C4-2B (cell line): ENCODE measurements at regions not wholly inside any gene's neighbourhood (a gene's known extent, or its start where the extent isn't known, plus 50 kb on each side); places are given as distances from the start of the nearest gene placed in this dataset.

Experiments used
- H3K27ac ChIP-seq: fragments of 450-650 bp; 2 replicates; pipeline ENCODE4 v1.5.1; 2017
- ZFX ChIP-seq: fragments of 450-650 bp; IDR thresholded peaks from 2 replicates; pipeline ENCODE4 v1.6.1; 2017
- TF ChIP-seq, protein P1 (sequence below): fragments of 450-650 bp; conservative IDR thresholded peaks from 2 replicates; pipeline ENCODE4 v1.5.1; 2017; ENCODE audit warnings: mild to moderate bottlenecking

DNA sequence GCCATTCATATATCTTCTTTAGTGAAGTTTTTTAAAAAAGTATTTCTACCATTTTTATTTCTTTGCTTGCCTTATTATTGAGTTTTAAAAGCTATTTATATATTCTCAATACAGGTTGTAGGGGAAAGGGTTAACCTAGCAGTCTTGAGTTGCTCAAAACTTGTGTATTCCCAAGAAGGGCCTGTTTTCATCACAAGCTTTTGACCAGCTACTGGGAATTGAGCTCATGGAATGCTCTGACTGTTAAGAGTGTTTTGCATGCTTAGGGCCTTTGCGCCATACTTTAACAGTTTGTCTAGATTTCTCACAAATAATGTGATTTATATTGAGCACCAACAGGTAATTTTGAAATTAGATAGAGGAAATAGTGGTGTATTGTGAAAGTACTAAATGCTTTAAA lies 72.0 kb upstream of the CALCR start:
- no peak overlapping the region for H3K27ac ChIP-seq
- TF ChIP-seq, protein P1, sequence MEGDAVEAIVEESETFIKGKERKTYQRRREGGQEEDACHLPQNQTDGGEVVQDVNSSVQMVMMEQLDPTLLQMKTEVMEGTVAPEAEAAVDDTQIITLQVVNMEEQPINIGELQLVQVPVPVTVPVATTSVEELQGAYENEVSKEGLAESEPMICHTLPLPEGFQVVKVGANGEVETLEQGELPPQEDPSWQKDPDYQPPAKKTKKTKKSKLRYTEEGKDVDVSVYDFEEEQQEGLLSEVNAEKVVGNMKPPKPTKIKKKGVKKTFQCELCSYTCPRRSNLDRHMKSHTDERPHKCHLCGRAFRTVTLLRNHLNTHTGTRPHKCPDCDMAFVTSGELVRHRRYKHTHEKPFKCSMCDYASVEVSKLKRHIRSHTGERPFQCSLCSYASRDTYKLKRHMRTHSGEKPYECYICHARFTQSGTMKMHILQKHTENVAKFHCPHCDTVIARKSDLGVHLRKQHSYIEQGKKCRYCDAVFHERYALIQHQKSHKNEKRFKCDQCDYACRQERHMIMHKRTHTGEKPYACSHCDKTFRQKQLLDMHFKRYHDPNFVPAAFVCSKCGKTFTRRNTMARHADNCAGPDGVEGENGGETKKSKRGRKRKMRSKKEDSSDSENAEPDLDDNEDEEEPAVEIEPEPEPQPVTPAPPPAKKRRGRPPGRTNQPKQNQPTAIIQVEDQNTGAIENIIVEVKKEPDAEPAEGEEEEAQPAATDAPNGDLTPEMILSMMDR: no peak
- TF ChIP-seq ZFX: no peak

DNA sequence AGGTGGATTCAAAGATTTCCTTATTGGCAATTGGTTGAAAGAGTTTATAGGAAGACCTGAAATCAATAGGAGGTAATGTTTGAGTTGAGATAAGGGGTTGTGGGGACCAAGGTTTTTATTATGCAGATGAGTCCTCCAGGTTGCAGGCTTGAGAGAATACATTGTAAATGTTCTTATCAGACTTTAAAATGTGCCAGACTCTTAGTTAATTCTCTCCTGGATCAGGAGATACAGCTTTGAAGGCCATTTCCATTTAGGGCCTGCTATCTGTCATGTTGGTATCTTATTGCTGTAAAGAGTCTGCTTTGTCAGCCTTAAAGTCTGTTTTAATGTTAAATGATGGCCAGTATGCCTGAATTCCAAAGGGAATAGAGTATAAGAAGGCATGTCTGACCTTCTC lies 61.8 kb upstream of the CALCR start:
- no peak overlapping the region for H3K27ac ChIP-seq
- TF ChIP-seq ZFX: no peak
- TF ChIP-seq, protein P1: no peak

DNA sequence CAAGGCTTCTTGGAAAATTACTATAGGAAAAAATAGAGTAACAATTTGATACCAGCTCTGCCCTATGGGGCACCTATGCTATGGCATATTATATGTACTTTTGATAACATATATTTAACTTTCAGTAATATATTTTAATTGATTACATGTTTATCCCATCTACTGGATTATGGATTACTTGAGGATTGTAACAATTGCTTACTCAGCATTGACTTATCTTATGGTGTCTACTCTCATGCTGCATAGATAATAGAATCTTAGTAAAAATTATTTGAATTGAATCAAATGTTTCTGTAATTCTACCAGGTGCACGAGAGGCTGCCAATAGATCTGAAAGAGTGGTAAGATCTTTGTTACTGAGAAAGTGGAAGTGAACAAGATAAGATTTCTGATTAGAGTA lies 57.8 kb upstream of the CALCR start:
- no peak overlapping the region for H3K27ac ChIP-seq
- TF ChIP-seq, protein P1: no peak
- no peak for TF ChIP-seq ZFX

DNA sequence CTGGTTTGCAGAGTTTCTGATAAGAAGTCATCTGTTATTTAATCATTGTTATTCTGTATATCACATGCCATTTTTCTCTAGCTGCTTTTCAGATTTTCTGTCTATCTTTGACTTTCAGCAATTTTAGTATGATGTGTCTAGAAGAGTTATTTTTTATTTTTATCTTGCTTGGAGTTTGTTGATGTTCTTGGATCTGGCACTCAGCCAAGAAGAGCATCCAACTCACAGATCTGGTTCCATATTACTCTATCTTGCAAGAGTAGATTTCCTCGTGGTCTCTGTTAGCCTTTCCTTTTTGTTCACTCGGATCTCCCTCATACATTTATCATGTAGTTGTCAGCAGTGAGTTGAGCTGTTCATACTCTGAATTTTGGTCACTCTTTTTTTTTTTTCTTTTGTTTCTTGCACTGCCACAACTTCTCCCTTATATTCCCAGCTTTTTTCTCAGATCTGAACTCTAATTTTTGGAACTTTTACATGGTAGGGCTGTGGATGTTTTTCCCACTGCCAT lies 54.8 kb upstream of the CALCR start:
- TF ChIP-seq, protein P1: no peak
- no peak for TF ChIP-seq ZFX
- H3K27ac ChIP-seq: no peak overlapping the region

DNA sequence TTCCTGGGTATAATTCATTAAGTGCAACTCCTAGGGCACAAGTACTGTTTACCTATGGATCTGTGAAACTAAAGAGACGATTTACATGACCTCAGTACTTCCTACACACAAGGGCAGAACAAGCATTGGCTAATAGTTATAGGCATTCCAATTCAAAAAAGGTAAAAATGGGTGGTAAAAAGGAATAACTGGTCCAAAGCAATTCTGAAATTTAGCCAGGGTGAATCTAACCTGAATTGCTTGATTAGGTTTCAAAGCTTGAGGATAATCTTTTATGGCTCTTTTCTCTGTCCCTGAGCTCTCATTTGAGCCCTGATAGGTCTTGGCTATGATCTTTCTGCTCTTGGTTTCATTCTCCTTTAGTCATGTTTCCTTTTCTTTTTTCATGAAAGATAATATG lies 52.3 kb upstream of the CALCR start:
- TF ChIP-seq, protein P1: no peak
- no peak for TF ChIP-seq ZFX

More for the DNA sequence above, 52.3 kb upstream of the CALCR start:
- H3K27ac ChIP-seq: no peak overlapping the region
